Esophagus squamous epithelium (tissue), 5 donors: ENCODE measurements at regions not wholly inside any gene's neighbourhood (a gene's known extent, or its start where the extent isn't known, plus 50 kb on each side); places are given as distances from the start of the nearest gene placed in this dataset.

ENCODE experiments used
- DNase-seq: peaks from one replicate; lab custom pipeline; 2025; lab: John Stamatoyannopoulos, UW
- H3K27ac ChIP-seq, 4 donors: fragments of 200-600 bp; sonication (generic); one replicate each; pipeline ENCODE4 v1.5.1; 2016 to 2019; ENCODE audit warnings: mild to moderate bottlenecking in 1 of 4
- H3K27me3 ChIP-seq, 4 donors: fragments of 200-600 bp; sonication (generic); 1 replicate in 3 of 4; 2 replicates in 1 of 4; pipeline versions ENCODE4 v1.5.1 to v1.6.0; 2017 to 2021; ENCODE audit warnings: antibody characterized with exemption in 1 of 4
- H3K36me3 ChIP-seq, 3 donors: fragments of 200-600 bp; sonication (generic); one replicate each; pipeline ENCODE4 v1.5.1; 2016 to 2019
- H3K4me1 ChIP-seq, 3 donors: fragments of 200-600 bp; sonication (generic); one replicate each; pipeline ENCODE4 v1.5.1; 2017 to 2019
- H3K4me3 ChIP-seq, 4 donors: fragments of 200-600 bp; sonication (generic); 1 replicate in 3 of 4; 2 replicates in 1 of 4; pipeline ENCODE4 v1.5.1; 2016 to 2019; ENCODE audit warnings: mild to moderate bottlenecking in 2 of 4, moderate library complexity in 1 of 4
- H3K9me3 ChIP-seq, 3 donors: fragments of 200-600 bp; sonication (generic); one replicate each; pipeline ENCODE4 v1.5.1; 2016 to 2019
- POLR2A ChIP-seq, 4 donors: fragments of 450-650 bp; IDR thresholded peaks; one replicate each; pipeline ENCODE4 v1.6.1; 2017; ENCODE audit warnings: antibody characterized with exemption in 4 of 4, mild to moderate bottlenecking in 4 of 4, moderate library complexity in 3 of 4
- WGBS, 2 donors: methylation state at CpG; one replicate each; pipeline ENCODE4 v1.1.5; 2018; 5-methylcytosine and 5-hydroxymethylcytosine counted together
- intact Hi-C: fragments of 100-400 bp; cut with DNase I; formaldehyde crosslinking; loops from one replicate; pipeline ENCODE4 v1.15.0; 2022
- TF ChIP-seq, protein P1 (sequence below), 6 experiments: fragments of 450-650 bp in 4 of 6; fragments of 200-600 bp in 2 of 6; sonication (generic) in 2 of 6; IDR thresholded peaks; one replicate each; pipeline ENCODE4 v1.5.1; 2016 to 2019; ENCODE audit warnings: antibody characterized with exemption in 6 of 6, mild to moderate bottlenecking in 4 of 6, moderate library complexity in 4 of 6
- donor health status: DM: yes; HTN: yes; CAD: no.

DNA sequence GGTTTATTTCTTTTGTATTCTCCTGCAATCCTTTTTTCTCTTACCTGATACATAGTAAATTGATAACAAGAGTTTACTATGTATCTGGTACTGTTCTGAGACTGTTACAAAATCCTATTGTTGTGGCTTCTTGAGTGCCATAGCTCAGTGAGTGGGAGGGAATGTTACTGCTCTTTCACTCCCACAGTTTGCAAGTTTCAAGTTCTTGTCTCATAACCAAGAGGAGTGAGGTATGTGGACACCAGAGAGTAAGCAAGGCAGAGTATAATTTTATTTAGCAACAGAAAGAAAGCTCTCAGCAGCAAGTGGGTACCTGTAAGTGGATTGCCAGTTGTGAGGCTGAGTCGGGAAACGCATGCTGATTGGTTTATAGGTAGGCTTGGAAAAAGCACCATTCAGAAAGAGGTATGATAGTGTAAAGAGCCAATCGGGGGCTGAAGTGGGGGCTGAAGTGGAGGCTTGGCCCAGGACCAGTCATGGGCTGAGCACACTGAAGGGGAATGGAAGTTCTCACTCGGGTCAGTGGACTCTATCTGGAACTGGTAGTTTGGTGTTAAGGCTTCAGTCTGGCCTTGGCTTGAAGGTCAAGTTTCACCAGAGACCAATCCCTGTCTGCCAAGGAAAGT, 850.8 kb downstream of the TMTC2 start:
- Histone ChIP-seq H3K4me1 (no peaks in the 10 kb centered on the region), H3K27ac (no peak overlapping the region), H3K9me3 (no peaks in the 10 kb centered on the region), H3K4me3 (no peak overlapping the region), H3K36me3 (no peaks in the 10 kb centered on the region), H3K27me3 (no peaks in the 10 kb centered on the region)
- intact Hi-C loops: no loop called here
- TF ChIP-seq, protein P1, sequence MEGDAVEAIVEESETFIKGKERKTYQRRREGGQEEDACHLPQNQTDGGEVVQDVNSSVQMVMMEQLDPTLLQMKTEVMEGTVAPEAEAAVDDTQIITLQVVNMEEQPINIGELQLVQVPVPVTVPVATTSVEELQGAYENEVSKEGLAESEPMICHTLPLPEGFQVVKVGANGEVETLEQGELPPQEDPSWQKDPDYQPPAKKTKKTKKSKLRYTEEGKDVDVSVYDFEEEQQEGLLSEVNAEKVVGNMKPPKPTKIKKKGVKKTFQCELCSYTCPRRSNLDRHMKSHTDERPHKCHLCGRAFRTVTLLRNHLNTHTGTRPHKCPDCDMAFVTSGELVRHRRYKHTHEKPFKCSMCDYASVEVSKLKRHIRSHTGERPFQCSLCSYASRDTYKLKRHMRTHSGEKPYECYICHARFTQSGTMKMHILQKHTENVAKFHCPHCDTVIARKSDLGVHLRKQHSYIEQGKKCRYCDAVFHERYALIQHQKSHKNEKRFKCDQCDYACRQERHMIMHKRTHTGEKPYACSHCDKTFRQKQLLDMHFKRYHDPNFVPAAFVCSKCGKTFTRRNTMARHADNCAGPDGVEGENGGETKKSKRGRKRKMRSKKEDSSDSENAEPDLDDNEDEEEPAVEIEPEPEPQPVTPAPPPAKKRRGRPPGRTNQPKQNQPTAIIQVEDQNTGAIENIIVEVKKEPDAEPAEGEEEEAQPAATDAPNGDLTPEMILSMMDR (IDR thresholded peaks at IDR 0.05): no peak
- no peak for TF ChIP-seq POLR2A (IDR thresholded peaks at IDR 0.05)
- WGBS, 2 donors: 54 to 57% methylated on average over 4 of the region's 4 CpGs
- no peak for DNase-seq

GRCh38 chr12:83536496-83536895, 849.8 kb downstream of the TMTC2 start:
- no peaks in the 10 kb centered on the region for H3K27me3 ChIP-seq
- H3K4me3 ChIP-seq: no peak overlapping the region
- DNase-seq: no peak
- H3K9me3 ChIP-seq: no peaks in the 10 kb centered on the region
- H3K27ac ChIP-seq: no peak overlapping the region
- H3K36me3 ChIP-seq: no peaks in the 10 kb centered on the region
- intact Hi-C loops: no loop called here
- H3K4me1 ChIP-seq: no peaks in the 10 kb centered on the region
- no peak for TF ChIP-seq POLR2A (IDR thresholded peaks at IDR 0.05)
- TF ChIP-seq, protein P1 (IDR thresholded peaks at IDR 0.05): no peak
- 62 to 100% methylated on average over 1 of the region's 1 CpG for WGBS, 2 donors

DNA sequence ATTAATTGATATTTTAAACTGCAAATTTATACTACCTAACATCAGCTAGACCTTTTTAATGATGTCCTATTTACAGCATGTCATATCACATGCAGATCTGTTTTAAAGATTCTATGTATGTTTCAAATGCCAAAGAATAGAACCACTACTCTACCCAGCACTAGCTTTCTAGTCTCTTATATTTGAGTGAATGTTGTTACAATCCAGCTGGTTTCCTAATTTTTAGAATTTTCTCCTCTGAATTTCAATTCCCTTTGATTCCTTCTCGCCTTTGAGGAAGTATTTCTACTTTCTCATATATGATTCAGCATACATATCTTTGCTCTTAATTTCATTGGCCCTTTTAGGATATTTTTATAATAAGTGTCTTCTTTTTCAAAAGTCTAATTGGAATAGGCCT, 841.9 kb downstream of the TMTC2 start:
- no peak overlapping the region for H3K27ac ChIP-seq
- H3K27me3 ChIP-seq: no peaks in the 10 kb centered on the region
- H3K36me3 ChIP-seq: no peaks in the 10 kb centered on the region
- H3K4me1 ChIP-seq: no peaks in the 10 kb centered on the region
- DNase-seq: no peak
- WGBS, 2 donors: 52 to 67% methylated on average over 1 of the region's 1 CpG
- intact Hi-C loops: no loop called here
- H3K4me3 ChIP-seq: no peak overlapping the region
- no peaks in the 10 kb centered on the region for H3K9me3 ChIP-seq
- TF ChIP-seq POLR2A (IDR thresholded peaks at IDR 0.05): no peak
- TF ChIP-seq, protein P1 (IDR thresholded peaks at IDR 0.05): no peak

- intact Hi-C loops: no loop called here
- Histone ChIP-seq H3K27me3 (no peaks in the 10 kb centered on the region), H3K4me1 (no peaks in the 10 kb centered on the region), H3K4me3 (no peak overlapping the region), H3K36me3 (no peaks in the 10 kb centered on the region), H3K27ac (no peak overlapping the region), H3K9me3 (no peaks in the 10 kb centered on the region)
- WGBS, 2 donors: 56 to 88% methylated on average over 1 of the region's 1 CpG
- no peak for TF ChIP-seq POLR2A (IDR thresholded peaks at IDR 0.05)
- TF ChIP-seq, protein P1 (IDR thresholded peaks at IDR 0.05): no peak
- no peak for DNase-seq
Observed at GRCh38 chr12:83527810-83528209, 841.1 kb downstream of the TMTC2 start.

- H3K4me3 ChIP-seq: no peak overlapping the region
- intact Hi-C loops: no loop called here
- H3K9me3 ChIP-seq: no peaks in the 10 kb centered on the region
- no peak overlapping the region for H3K27ac ChIP-seq
- H3K27me3 ChIP-seq: no peaks in the 10 kb centered on the region
- WGBS, 2 donors: 86 to 95% methylated on average over 3 of the region's 3 CpGs
- no peak for DNase-seq
- H3K36me3 ChIP-seq: no peaks in the 10 kb centered on the region
- H3K4me1 ChIP-seq: no peaks in the 10 kb centered on the region
- no peak for TF ChIP-seq POLR2A (IDR thresholded peaks at IDR 0.05)
- TF ChIP-seq, protein P1 (IDR thresholded peaks at IDR 0.05): no peak
Observed at GRCh38 chr12:83515306-83516026, 828.8 kb downstream of the TMTC2 start.
